Gastrocnemius medialis (tissue), 4 donors: ENCODE measurements at regions not wholly inside any gene's neighbourhood (a gene's known extent, or its start where the extent isn't known, plus 50 kb on each side); places are given as distances from the start of the nearest gene placed in this dataset.
"Not testable (repeated sequence)": the region's sequence is repeated elsewhere in the genome, so short reads cannot be mapped to it uniquely, and the experiment has no call there.

Experiments used
- ATAC-seq, 2 donors: fragments of 150-250 bp; one replicate each; pipeline ENCODE4 v1.9.1; 2016
- DNase-seq, 2 donors: peaks; one replicate each; pipeline ENCODE4 v3.0.0-alpha.2; 2019
- H3K27ac ChIP-seq, 4 donors: fragments of 200-600 bp; sonication (generic); 1 replicate in 1 of 4; 2 replicates in 3 of 4; pipeline ENCODE4 v1.5.1; 2016 to 2018; ENCODE audit warnings: mild to moderate bottlenecking in 2 of 4, moderate library complexity in 1 of 4
- H3K27me3 ChIP-seq, 3 donors: fragments of 200-600 bp; sonication (generic) in 2 of 3; 1 replicate in 1 of 3; 2 replicates in 2 of 3; pipeline versions ENCODE4 v1.5.1 to v1.6.0; 2016 to 2019; ENCODE audit warnings: mild to moderate bottlenecking in 1 of 3, moderate library complexity in 1 of 3
- H3K36me3 ChIP-seq, 2 donors: fragments of 200-600 bp; sonication (generic) in 1 of 2; one replicate each; pipeline ENCODE4 v1.5.1; 2017 to 2018
- H3K4me1 ChIP-seq, 2 donors: fragments of 200-600 bp; sonication (generic) in 1 of 2; one replicate each; pipeline ENCODE4 v1.5.1; 2016 to 2017; ENCODE audit warnings: mild to moderate bottlenecking in 2 of 2
- H3K4me3 ChIP-seq, 4 donors: fragments of 200-600 bp; sonication (generic) in 3 of 4; 1 replicate in 1 of 4; 2 replicates in 3 of 4; pipeline ENCODE4 v1.5.1; 2016 to 2019; ENCODE audit warnings: mild to moderate bottlenecking in 2 of 4
- H3K9me3 ChIP-seq, 3 donors: fragments of 200-600 bp; sonication (generic) in 2 of 3; 1 replicate in 1 of 3; 2 replicates in 2 of 3; pipeline ENCODE4 v1.5.1; 2016 to 2019
- POLR2A ChIP-seq, 2 donors: fragments of 450-650 bp; IDR thresholded peaks; one replicate each; pipeline ENCODE4 v1.6.1; 2017; ENCODE audit warnings: antibody characterized with exemption in 2 of 2, mild to moderate bottlenecking in 2 of 2, moderate library complexity in 2 of 2
- in situ Hi-C, 4 donors: fragments of 200-750 bp; cut with MboI; loops; one replicate each; pipeline versions ENCODE4 v1.15.0 to v1.8.0; 2017; ENCODE audit warnings: low sequenced_read_pairs in 4 of 4
- intact Hi-C: fragments of 100-400 bp; cut with DNase I; formaldehyde crosslinking; loops from one replicate; pipeline ENCODE4 v1.15.1; 2023; ENCODE audit warnings: low total_unique reads
- TF ChIP-seq, protein P1 (sequence below), 5 experiments: fragments of 450-650 bp in 3 of 5; fragments of 200-600 bp in 2 of 5; sonication (generic) in 2 of 5; IDR thresholded peaks in 4 of 5; conservative IDR thresholded peaks in 1 of 5; 1 replicate in 4 of 5; 2 replicates in 1 of 5; pipeline ENCODE4 v1.5.1; 2016 to 2019; ENCODE audit warnings: antibody characterized with exemption in 5 of 5, mild to moderate bottlenecking in 3 of 5, moderate library complexity in 3 of 5

DNA sequence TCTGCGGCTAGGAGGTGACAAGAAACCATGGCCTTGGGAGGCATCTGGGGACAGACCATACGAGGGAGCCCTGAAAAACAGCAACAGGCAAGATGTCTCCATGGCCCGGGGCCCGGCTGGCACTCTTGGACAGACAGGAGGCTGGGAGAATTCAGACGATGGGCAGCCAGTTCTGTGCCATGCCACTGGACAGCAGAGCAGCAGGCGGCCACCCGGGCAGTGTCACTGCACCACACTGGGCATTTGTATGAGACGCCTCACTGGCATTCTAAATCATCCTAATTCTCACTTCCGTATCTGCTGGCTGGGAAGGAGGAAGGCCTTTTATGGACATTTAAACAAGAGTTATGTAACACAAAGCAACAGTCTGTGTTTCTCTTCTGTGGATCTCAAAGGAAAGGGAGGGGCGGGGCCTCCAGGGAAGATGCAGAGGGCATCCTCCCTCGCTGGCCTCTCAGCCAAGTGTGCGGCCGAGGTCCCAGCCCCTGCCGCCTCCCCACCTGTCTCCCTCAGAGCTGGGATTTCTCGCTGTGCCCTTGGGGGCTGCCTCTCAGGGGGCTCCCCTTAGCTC, 350.3 kb downstream of the SHANK2 start:
- no peaks in the 10 kb centered on the region for H3K36me3 ChIP-seq
- H3K4me3 ChIP-seq, result no peak overlapping the region
- H3K27me3 ChIP-seq, result no peaks in the 10 kb centered on the region
- no peak for ATAC-seq
- H3K4me1 ChIP-seq, result no peaks in the 10 kb centered on the region
- no peak for TF ChIP-seq POLR2A (IDR thresholded peaks at IDR 0.05)
- intact Hi-C loops, result no loop called here
- in situ Hi-C loops, result no loop called here
- no peak overlapping the region for H3K27ac ChIP-seq
- DNase-seq, result no peak
- H3K9me3 ChIP-seq, result peaks cover 0 to 4% (median 0%) of the 10 kb centered on the region in 3 donors

- H3K36me3 ChIP-seq, DNase-seq, H3K4me3 ChIP-seq, H3K9me3 ChIP-seq, intact Hi-C loops, H3K27ac ChIP-seq, H3K4me1 ChIP-seq, in situ Hi-C loops, ATAC-seq, H3K27me3 ChIP-seq: not testable (repeated sequence)
Measured at GRCh38 chr11:70903229-70903628, 349.1 kb downstream of the SHANK2 start.

DNA sequence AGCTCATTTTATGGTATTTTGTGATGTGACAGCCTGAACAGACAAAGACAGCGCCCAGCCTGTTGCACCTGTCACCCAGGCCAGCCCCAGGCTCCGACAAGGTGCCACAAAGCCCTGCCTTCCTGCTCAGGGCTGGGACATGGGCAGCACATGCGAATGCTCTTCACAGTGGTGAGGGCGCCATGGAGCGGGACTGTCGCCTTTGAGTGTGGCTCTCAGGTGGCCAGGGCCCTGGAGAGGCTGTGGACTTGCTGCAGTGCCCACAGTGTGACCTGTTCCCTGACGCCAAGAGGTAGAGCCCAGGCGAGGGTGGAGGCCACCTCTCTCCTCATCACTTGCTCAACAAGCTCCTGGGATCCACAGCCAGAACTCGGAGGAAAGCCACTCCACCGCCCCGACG, 346.3 kb downstream of the SHANK2 start:
- TF ChIP-seq POLR2A (IDR thresholded peaks at IDR 0.05), result no peak
- TF ChIP-seq, protein P1, sequence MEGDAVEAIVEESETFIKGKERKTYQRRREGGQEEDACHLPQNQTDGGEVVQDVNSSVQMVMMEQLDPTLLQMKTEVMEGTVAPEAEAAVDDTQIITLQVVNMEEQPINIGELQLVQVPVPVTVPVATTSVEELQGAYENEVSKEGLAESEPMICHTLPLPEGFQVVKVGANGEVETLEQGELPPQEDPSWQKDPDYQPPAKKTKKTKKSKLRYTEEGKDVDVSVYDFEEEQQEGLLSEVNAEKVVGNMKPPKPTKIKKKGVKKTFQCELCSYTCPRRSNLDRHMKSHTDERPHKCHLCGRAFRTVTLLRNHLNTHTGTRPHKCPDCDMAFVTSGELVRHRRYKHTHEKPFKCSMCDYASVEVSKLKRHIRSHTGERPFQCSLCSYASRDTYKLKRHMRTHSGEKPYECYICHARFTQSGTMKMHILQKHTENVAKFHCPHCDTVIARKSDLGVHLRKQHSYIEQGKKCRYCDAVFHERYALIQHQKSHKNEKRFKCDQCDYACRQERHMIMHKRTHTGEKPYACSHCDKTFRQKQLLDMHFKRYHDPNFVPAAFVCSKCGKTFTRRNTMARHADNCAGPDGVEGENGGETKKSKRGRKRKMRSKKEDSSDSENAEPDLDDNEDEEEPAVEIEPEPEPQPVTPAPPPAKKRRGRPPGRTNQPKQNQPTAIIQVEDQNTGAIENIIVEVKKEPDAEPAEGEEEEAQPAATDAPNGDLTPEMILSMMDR (IDR thresholded peaks at IDR 0.05 in 4 of 5, conservative IDR thresholded peaks at IDR 0.05 in 1 of 5), result no peak
- peaks cover 0 to 2% (median 0%) of the 10 kb centered on the region in 3 donors for H3K27me3 ChIP-seq
- no peak for DNase-seq
- H3K9me3 ChIP-seq, result no peaks in the 10 kb centered on the region
- intact Hi-C loops, result no loop called here
- H3K4me1 ChIP-seq, result no peaks in the 10 kb centered on the region
- ATAC-seq, result no peak
- no peak overlapping the region for H3K27ac ChIP-seq
- no peaks in the 10 kb centered on the region for H3K36me3 ChIP-seq
- in situ Hi-C loops, result no loop called here
- H3K4me3 ChIP-seq, result no peak overlapping the region

DNA sequence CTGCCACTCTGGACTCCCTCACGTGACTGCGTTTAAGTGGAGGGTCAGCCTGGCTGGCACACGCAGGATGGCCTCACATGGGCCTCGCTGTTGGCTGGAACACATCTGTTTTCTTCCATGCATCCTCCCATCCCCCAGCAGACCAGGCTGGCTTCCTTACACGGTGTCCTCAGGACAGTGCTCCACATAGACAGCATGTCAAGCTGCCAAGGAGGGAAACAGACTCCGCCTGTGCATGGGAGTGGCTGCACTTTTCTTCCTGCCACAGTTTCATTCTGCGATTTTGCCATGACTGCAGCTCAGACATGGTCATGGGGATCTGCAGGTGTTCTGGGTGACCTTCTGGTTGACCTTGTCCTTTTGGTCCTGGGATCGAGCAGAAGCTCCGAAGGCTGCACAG, 344.2 kb downstream of the SHANK2 start:
- peaks cover 0 to 8% (median 4%) of the 10 kb centered on the region in 3 donors for H3K27me3 ChIP-seq
- H3K9me3 ChIP-seq, result no peaks in the 10 kb centered on the region
- TF ChIP-seq, protein P1 (IDR thresholded peaks at IDR 0.05 in 4 of 5, conservative IDR thresholded peaks at IDR 0.05 in 1 of 5), result no peak
- no peak for TF ChIP-seq POLR2A (IDR thresholded peaks at IDR 0.05)
- no peak overlapping the region for H3K4me3 ChIP-seq
- H3K36me3 ChIP-seq, result no peaks in the 10 kb centered on the region
- H3K27ac ChIP-seq, result no peak overlapping the region
- in situ Hi-C loops, result no loop called here
- intact Hi-C loops, result no loop called here
- ATAC-seq (no peak), DNase-seq (no peak)
- no peaks in the 10 kb centered on the region for H3K4me1 ChIP-seq

- intact Hi-C loops, result no loop called here
- H3K27me3 ChIP-seq, result peaks cover 0 to 16% (median 4%) of the 10 kb centered on the region in 3 donors
- H3K4me3 ChIP-seq, result no peak overlapping the region
- no peaks in the 10 kb centered on the region for H3K4me1 ChIP-seq
- no peak for ATAC-seq
- in situ Hi-C loops, result no loop called here
- TF ChIP-seq, protein P1 (IDR thresholded peaks at IDR 0.05 in 4 of 5, conservative IDR thresholded peaks at IDR 0.05 in 1 of 5), result no peak
- no peak for TF ChIP-seq POLR2A (IDR thresholded peaks at IDR 0.05)
- DNase-seq, result no peak
- no peaks in the 10 kb centered on the region for H3K36me3 ChIP-seq
- H3K9me3 ChIP-seq, result no peaks in the 10 kb centered on the region
- H3K27ac ChIP-seq, result no peak overlapping the region
Measured at GRCh38 chr11:70910835-70911234, 341.5 kb downstream of the SHANK2 start.
